Right forelimb (tissue), 1 donor: ENCODE measurements at regions not wholly inside any gene's neighbourhood (a gene's known extent, or its start where the extent isn't known, plus 50 kb on each side); places are given as distances from the start of the nearest gene placed in this dataset.

ENCODE experiments used
- DNase-seq: peaks from one replicate; pipeline ENCODE4 v3.0.0-alpha.2; 2018

DNA sequence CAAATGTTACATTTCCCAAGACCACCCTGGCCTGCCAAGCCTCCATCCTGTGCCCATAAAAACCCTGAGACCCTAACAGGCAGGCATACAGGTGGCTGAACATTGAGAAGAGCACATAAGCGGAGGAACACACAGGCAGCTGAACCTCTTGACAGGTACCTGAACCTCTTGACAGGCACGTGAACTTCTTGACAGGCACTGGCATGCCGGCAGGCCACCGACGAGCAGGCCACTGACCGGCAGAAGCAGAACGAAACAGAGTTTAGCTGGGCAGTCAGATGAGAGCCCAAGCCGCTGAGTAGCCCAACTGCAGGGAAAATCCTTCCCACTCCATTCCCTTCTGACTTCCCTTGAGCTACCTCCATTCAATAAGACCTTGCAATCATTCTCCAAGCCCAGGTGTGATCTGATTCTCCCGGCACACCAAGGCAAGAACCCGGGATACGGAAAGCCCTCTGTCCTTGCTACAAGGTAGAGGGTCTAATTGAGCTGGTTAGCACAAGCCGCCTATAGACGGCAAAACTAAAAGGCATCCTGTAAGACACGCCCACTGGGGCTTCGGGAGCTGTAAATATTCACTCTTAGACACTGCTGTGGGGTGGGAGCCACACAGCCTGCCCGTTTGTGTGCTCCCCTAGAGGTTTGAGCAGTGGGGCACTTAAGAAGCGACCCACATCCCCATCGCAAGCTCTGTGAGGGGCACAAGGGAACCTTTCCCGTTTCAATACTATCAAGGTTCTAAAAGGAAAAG, 2613.9 kb upstream of the PCDH20 start:
- DNase-seq, result no peak

DNA sequence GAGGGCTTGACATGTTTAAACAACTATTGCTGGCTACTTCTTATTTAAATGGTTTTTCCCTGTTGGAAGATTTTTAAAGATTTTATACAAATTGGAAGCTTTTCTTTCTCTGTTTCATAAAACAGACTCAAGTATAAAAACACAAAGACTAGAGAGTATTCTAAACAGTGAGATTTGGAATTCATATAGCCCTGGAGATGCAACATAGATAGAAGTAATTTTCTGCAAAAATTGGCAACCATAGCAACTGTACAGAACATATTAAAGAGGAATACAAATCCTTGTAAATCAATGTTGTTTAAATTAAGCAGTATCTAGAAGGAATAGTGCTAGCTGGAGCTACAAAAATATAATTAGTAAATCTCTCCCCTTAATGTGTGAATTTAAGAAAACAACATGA, 2612.9 kb upstream of the PCDH20 start:
- no peak for DNase-seq

DNA sequence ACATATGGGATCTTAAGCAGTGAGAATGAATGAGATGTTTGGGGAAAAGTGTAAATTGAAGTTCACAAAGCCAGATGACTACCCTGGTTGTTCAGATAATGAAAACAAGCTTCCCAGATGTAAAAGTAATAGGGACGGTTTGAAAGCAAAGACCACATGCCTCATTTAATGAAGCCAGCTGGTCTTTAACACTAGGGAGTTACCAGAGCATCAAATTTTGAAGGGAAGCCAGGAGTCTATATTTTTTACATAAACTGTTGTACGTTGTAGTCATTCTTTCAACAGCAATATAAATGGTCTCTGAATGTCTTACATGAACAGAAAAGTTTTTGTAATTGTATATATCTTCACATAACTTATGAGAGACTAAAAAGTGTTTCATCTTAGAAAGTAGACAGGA, 2604.5 kb upstream of the PCDH20 start:
- no peak for DNase-seq

- no peak for DNase-seq
Measured at GRCh38 chr13:64007339-64007738, 2591.7 kb upstream of the PCDH20 start.

GRCh38 chr13:64000321-64000720, 2584.7 kb upstream of the PCDH20 start:
- DNase-seq, result no peak

DNA sequence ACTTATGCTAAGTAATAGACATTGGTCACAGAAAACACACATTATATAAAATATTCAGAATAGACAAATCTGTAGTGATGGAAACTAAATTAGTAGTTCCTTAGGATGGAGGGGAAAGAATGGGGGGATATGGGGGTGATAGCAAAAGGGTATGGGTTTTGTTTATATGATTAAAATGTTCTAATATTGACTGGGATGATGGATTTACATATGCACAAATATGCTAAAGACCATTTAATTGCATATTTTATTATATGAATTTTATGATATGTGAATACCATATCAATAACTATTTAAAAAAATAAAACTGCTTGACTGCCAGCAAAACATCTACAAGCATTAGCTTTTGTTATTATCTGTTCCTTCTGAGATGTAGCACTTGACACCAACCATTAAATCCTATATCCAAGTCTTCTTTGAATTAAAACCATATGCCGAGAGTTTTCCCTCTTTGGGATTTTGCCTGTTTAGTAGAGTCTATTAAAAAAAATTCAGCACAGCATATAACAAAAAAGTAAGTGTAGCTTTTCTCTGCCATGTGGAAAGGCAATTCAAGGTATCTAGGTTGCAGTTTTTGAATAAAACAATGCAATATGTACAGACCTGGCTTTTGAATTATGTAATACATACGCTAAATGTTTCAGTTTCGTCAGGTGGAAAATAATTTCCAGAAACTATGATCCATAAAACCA, 2584.1 kb upstream of the PCDH20 start:
- no peak for DNase-seq

DNA sequence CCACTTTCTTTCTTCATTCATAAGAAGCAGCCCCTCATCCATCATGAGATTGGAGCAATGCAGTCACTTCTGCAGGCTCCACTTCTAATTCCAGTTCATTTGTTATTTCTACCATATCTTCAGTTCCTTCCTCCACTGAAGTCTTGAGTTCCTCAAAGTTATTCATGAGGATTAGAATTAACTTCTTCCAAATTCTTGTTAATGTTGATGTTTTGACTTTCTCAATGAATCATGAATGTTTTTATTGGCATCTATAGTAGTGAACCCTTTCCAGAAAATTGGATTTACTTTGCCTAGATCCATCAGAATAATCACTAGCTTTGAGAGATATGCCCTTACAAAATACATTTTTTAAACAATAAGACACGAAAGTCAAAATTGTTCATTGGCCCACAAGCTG, 2567.7 kb upstream of the PCDH20 start:
- no peak for DNase-seq

GRCh38 chr13:63979951-63980350, 2564.3 kb upstream of the PCDH20 start:
- DNase-seq, result no peak

DNA sequence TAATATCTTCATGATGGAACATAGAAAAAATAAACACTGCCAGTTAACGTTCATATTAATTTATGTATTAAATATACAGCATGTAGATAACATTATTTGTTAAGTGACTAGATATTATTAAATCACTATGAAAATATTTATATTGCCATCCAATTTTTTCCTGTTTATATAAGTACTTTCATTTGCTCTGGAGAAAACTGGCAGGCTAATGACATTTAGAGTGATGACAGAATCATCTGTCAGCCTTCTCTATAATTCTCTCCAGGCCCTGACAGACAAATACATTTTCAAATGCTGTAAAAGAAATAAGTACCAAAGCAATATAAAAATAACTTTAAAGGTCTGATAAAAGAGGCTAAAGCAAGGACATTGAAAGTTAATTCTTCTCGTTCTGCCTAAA, 2556.7 kb upstream of the PCDH20 start:
- no peak for DNase-seq

DNA sequence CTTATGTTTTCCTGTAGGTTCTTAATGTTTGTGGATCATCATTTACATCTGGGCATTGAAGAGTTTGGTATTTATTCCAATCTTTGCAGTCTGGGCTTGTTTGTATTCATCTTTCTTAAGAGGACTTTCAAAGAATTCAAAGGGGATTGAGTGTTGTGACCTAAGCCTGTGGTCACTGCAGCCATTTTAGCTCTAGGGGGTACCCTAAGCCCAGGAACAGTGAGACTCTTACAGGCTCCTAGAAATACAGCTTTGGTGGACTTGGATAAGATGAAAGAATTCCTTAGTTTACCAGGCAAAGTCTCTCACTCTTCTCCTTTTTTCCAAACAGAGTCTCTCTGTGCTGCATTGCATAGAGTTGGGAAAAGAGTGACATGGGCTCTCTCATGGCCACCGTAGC, 2539.0 kb upstream of the PCDH20 start:
- no peak for DNase-seq

GRCh38 chr13:63948045-63948444, 2532.4 kb upstream of the PCDH20 start:
- no peak for DNase-seq

- no peak for DNase-seq
Measured at GRCh38 chr13:63944911-63945310, 2529.3 kb upstream of the PCDH20 start.

DNA sequence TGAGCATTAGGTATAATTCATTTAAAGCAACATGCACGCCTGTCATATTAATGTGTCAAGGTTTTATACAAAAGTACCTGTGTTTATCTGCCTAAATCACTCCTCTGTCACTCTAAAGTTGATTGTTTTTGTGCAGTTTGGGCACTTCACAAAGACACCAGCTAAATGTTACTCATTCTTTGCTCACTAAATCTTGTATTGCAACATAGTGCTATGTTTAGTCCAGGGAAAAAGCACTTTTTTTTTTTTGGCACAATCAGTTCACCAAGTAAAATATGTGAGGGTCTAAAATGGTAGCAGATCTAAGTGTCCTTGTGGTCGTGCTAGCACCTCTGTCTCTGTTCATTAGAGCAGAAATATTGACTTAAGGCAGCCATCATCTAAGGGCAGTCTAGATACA, 2526.7 kb upstream of the PCDH20 start:
- no peak for DNase-seq

- no peak for DNase-seq
Measured at GRCh38 chr13:63938851-63939250, 2523.2 kb upstream of the PCDH20 start.

- DNase-seq, result peak; percentile 65
Measured at GRCh38 chr13:63910511-63910910, 2494.9 kb upstream of the PCDH20 start.

DNA sequence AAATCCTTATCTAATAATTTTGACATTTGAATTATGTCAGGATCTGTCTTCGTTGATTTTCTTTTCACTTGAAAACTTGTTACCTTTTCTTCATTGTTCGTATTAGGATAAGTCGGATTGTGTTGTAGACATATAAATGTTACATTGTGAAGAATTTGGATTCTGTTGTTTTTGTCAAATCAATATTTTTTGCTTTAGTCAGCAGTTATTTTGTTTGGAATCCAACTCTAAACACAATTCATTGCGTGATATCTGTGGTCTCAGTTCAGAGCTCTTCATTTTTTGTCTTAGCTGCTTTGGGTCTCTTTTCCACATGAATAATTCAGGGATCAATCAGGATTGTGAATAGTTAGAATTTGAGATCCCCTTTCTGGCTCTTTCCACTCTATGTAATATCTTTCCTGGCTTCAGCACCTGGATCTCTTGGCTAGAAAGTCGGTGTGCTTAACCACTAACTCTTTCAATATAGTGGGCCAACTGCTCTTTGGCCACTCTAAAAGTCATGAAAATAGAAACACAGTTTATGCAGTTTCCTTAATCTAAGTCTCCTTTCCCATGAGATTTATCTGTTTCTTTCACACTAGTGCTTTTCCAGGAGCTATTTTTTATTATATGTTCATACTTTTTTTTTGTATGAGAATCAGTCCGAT, 2494.2 kb upstream of the PCDH20 start:
- no peak for DNase-seq

DNA sequence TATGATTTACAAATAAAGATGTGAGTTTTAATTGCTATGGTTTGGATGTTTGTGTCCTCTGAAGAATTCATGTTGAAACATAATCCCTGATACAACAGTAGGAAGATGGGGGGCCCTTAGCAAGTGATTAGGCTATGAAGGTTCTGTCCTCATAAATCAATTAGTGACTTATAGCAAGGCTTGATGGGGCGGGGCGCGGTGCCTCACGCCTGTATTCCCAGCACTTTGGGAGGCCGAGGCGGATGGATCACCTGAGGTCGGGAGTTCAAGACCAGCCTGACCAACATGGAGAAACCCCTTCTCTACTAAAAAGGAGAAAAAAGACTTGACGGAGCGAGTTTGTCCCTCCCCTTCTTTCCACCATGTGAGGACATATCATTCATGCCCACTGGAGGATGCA, 2486.5 kb upstream of the PCDH20 start:
- no peak for DNase-seq

GRCh38 chr13:63901630-63902029, 2486.0 kb upstream of the PCDH20 start:
- no peak for DNase-seq

GRCh38 chr13:63900406-63900805, 2484.8 kb upstream of the PCDH20 start:
- DNase-seq, result no peak

DNA sequence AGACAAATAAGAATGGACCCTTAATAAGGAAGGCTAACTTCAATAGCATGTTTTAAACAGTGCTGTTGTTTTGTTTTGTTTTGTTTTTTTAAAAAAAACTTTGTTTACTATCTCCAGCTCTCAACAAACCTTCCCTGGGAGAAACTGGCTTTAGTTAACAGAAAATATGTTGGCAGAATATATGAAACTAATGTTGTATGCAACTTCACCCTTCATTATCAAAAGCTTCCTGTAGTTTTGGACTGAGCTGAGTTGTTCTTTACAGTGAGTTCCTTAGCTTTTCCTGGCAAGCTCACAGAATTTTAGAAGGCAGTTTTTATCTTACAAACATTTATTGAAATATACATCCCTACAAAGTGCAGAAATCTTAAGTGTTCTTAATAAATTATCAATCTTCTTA, 2480.7 kb upstream of the PCDH20 start:
- DNase-seq, result no peak

GRCh38 chr13:63882052-63882451, 2466.4 kb upstream of the PCDH20 start:
- no peak for DNase-seq

GRCh38 chr13:63880705-63881104, 2465.1 kb upstream of the PCDH20 start:
- DNase-seq, result no peak

DNA sequence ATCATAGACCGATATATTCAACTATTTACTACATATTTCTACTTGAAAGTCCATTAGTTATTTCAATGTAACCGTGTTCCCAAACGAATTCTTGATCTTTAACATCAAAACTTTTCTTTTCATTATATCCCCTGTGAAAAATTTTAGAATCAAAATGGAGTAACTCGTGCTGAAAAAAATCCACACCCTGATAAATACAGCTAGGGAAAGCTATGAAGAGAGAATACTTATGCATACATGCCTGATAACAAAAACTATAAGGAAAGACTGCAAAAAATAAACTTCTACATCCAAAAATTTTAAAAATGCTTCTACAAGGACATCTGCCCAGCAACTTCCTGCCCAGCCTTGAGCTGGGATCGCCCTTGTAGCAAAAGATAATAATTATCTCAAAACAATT, 2458.3 kb upstream of the PCDH20 start:
- DNase-seq, result no peak
